ENCODE measurements at regions not wholly inside any gene's neighbourhood (a gene's known extent, or its start where the extent isn't known, plus 50 kb on each side); places are given as distances from the start of the nearest gene placed in this dataset.

DNA sequence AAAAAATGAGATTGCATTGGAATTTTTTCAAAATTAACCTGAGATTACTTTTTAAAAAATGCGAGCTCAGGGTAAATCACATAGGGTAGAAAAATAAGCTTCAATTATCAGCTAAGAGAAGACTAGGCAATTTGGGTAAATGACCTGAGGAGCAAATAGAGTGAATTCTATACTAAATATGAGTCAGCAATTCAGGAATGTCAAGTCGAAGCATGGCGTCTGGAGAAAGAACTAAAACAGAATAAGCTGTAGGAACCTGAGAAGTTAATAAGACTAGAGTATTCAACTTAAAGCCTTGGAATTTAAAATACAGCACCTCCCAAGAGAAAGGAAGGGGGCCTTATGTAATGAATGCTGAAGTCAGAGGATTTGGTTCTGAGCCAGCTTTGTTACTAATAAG, 487.0 kb downstream of the SUCLG1 start:
- TF ChIP-seq, protein P1, sequence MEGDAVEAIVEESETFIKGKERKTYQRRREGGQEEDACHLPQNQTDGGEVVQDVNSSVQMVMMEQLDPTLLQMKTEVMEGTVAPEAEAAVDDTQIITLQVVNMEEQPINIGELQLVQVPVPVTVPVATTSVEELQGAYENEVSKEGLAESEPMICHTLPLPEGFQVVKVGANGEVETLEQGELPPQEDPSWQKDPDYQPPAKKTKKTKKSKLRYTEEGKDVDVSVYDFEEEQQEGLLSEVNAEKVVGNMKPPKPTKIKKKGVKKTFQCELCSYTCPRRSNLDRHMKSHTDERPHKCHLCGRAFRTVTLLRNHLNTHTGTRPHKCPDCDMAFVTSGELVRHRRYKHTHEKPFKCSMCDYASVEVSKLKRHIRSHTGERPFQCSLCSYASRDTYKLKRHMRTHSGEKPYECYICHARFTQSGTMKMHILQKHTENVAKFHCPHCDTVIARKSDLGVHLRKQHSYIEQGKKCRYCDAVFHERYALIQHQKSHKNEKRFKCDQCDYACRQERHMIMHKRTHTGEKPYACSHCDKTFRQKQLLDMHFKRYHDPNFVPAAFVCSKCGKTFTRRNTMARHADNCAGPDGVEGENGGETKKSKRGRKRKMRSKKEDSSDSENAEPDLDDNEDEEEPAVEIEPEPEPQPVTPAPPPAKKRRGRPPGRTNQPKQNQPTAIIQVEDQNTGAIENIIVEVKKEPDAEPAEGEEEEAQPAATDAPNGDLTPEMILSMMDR (IDR thresholded peaks at IDR 0.05): no peak
- no peak for TF ChIP-seq POLR2A (IDR thresholded peaks at IDR 0.05)
